Tibial nerve (tissue), 4 donors: ENCODE measurements at regions not wholly inside any gene's neighbourhood (a gene's known extent, or its start where the extent isn't known, plus 50 kb on each side); places are given as distances from the start of the nearest gene placed in this dataset.

Experiments
- DNase-seq, 2 donors: peaks; one replicate each; pipeline ENCODE4 v3.0.0-alpha.2; 2019; ENCODE audit warnings: low spot score in 2 of 2
- H3K27ac ChIP-seq, 4 donors: fragments of 200-600 bp; sonication (generic) in 3 of 4; one replicate each; pipeline ENCODE4 v1.5.1; 2017 to 2019; ENCODE audit warnings: mild to moderate bottlenecking in 1 of 4
- H3K27me3 ChIP-seq, 2 donors: fragments of 200-600 bp; sonication (generic) in 1 of 2; one replicate each; pipeline versions ENCODE4 v1.5.1 to v1.6.0; 2017 to 2019
- H3K36me3 ChIP-seq, 3 donors: fragments of 200-600 bp; sonication (generic); one replicate each; pipeline ENCODE4 v1.5.1; 2018 to 2019
- H3K4me1 ChIP-seq, 4 donors: fragments of 200-600 bp; sonication (generic) in 3 of 4; one replicate each; pipeline ENCODE4 v1.5.1; 2017 to 2019
- H3K4me3 ChIP-seq, 4 donors: fragments of 200-600 bp; sonication (generic) in 3 of 4; one replicate each; pipeline ENCODE4 v1.5.1; 2017 to 2019; ENCODE audit warnings: mild to moderate bottlenecking in 1 of 4, moderate library complexity in 1 of 4
- H3K9me3 ChIP-seq, 4 donors: fragments of 200-600 bp; sonication (generic) in 3 of 4; one replicate each; pipeline ENCODE4 v1.5.1; 2017 to 2019
- CTCF ChIP-seq, 5 experiments: fragments of 200-600 bp in 3 of 5; fragments of 450-650 bp in 2 of 5; sonication (generic) in 3 of 5; IDR thresholded peaks; one replicate each; pipeline ENCODE4 v1.5.1; 2016 to 2019; ENCODE audit warnings: antibody characterized with exemption in 5 of 5, mild to moderate bottlenecking in 3 of 5, moderate library complexity in 2 of 5
- EP300 ChIP-seq, 2 donors: sonication (generic); formaldehyde crosslinking; IDR thresholded peaks; one replicate each; pipeline ENCODE4 v1.6.1; 2017; ENCODE audit warnings: antibody characterized with exemption in 2 of 2, mild to moderate bottlenecking in 1 of 2
- POLR2A ChIP-seq, 2 donors: fragments of 450-650 bp; IDR thresholded peaks; one replicate each; pipeline ENCODE4 v1.6.1; 2017; ENCODE audit warnings: antibody characterized with exemption in 2 of 2, mild to moderate bottlenecking in 2 of 2, moderate library complexity in 2 of 2
- WGBS, 2 donors: methylation state at CpG; one replicate each; pipeline ENCODE4 v1.1.5; 2018; 5-methylcytosine and 5-hydroxymethylcytosine counted together

GRCh38 chr4:19522966-19523365 is 728.7 kb upstream of the SLIT2 start:
- no peaks in the 10 kb centered on the region for H3K36me3 ChIP-seq
- H3K27ac ChIP-seq: no peak overlapping the region
- TF ChIP-seq EP300 (IDR thresholded peaks at IDR 0.05) (no peak), CTCF (IDR thresholded peaks at IDR 0.05) (no peak), POLR2A (IDR thresholded peaks at IDR 0.05) (no peak)
- no peak for DNase-seq
- no peak overlapping the region for H3K4me3 ChIP-seq
- peaks cover 0 to 5% (median 0%) of the 10 kb centered on the region in 4 donors for H3K4me1 ChIP-seq
- H3K27me3 ChIP-seq: no peaks in the 10 kb centered on the region
- 97% methylated on average over 3 of the region's 3 CpGs for WGBS, 2 donors
- H3K9me3 ChIP-seq: no peaks in the 10 kb centered on the region

GRCh38 chr4:19520939-19521520 is 730.7 kb upstream of the SLIT2 start:
- peaks cover 0 to 5% (median 0%) of the 10 kb centered on the region in 4 donors for H3K4me1 ChIP-seq
- DNase-seq: no peak
- TF ChIP-seq CTCF (IDR thresholded peaks at IDR 0.05) (no peak), EP300 (IDR thresholded peaks at IDR 0.05) (no peak), POLR2A (IDR thresholded peaks at IDR 0.05) (no peak)
- H3K27me3 ChIP-seq: no peaks in the 10 kb centered on the region
- H3K9me3 ChIP-seq: no peaks in the 10 kb centered on the region
- WGBS, 2 donors: 46 to 51% methylated on average over 7 of the region's 7 CpGs
- H3K4me3 ChIP-seq: no peak overlapping the region
- no peaks in the 10 kb centered on the region for H3K36me3 ChIP-seq
- no peak overlapping the region for H3K27ac ChIP-seq

GRCh38 chr4:19514276-19515070 is 737.2 kb upstream of the SLIT2 start:
- WGBS, 2 donors: 46 to 98% methylated on average over 1 of the region's 1 CpG
- TF ChIP-seq EP300 (IDR thresholded peaks at IDR 0.05): no peak
- no peak for TF ChIP-seq POLR2A (IDR thresholded peaks at IDR 0.05)
- TF ChIP-seq CTCF (IDR thresholded peaks at IDR 0.05): no peak
- H3K4me3 ChIP-seq: no peak overlapping the region
- H3K27me3 ChIP-seq: no peaks in the 10 kb centered on the region
- H3K9me3 ChIP-seq: no peaks in the 10 kb centered on the region
- no peak overlapping the region for H3K27ac ChIP-seq
- no peak for DNase-seq
- no peaks in the 10 kb centered on the region for H3K36me3 ChIP-seq
- no peaks in the 10 kb centered on the region for H3K4me1 ChIP-seq

GRCh38 chr4:19512086-19512485 is 739.6 kb upstream of the SLIT2 start:
- Histone ChIP-seq H3K9me3 (no peaks in the 10 kb centered on the region), H3K27me3 (no peaks in the 10 kb centered on the region), H3K36me3 (no peaks in the 10 kb centered on the region), H3K27ac (no peak overlapping the region), H3K4me3 (no peak overlapping the region), H3K4me1 (no peaks in the 10 kb centered on the region)
- DNase-seq: no peak
- no peak for TF ChIP-seq POLR2A (IDR thresholded peaks at IDR 0.05)
- TF ChIP-seq EP300 (IDR thresholded peaks at IDR 0.05): no peak
- TF ChIP-seq CTCF (IDR thresholded peaks at IDR 0.05): no peak
- 47% methylated on average over 1 of the region's 1 CpG for WGBS, 2 donors

- no peak for TF ChIP-seq CTCF (IDR thresholded peaks at IDR 0.05)
- no peak for TF ChIP-seq POLR2A (IDR thresholded peaks at IDR 0.05)
- no peak for TF ChIP-seq EP300 (IDR thresholded peaks at IDR 0.05)
- Histone ChIP-seq H3K36me3 (no peaks in the 10 kb centered on the region), H3K9me3 (no peaks in the 10 kb centered on the region), H3K27ac (no peak overlapping the region), H3K4me1 (no peaks in the 10 kb centered on the region), H3K4me3 (no peak overlapping the region), H3K27me3 (no peaks in the 10 kb centered on the region)
- no peak for DNase-seq
Observed at GRCh38 chr4:19510993-19511392, 740.7 kb upstream of the SLIT2 start.
